GM12874 (cell line): ENCODE measurements at regions not wholly inside any gene's neighbourhood (a gene's known extent, or its start where the extent isn't known, plus 50 kb on each side); places are given as distances from the start of the nearest gene placed in this dataset.

Experiments
- CTCF ChIP-seq: IDR thresholded peaks from 2 replicates; pipeline ENCODE4 v1.5.1; 2011; ENCODE audit warnings: low read depth, mild to moderate bottlenecking, control low read depth, low read length, moderate library complexity; ENCODE audit not compliant: insufficient read depth

- TF ChIP-seq CTCF, result no peak
Measured at GRCh38 chr10:8967061-8967460, 912.6 kb downstream of the GATA3 start.

DNA sequence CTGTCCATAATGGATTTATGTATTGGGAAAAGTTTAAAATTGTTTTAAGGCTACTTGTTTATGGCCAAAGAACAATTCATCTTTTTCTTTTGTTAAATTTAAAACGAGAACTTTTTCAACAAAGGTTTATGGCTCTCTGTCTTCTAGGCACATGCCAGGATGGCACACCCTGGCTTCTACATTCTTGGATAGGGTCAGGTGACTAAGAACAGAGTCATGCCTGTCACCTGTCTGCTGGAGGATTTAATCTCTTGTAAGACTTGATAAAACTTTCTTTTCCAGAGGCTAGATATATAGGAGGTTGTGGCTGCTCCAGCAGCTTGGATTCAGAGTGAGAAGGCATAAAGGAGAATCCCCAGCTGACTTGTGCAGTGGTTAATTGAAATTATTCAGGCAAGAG lies 915.4 kb downstream of the GATA3 start:
- no peak for TF ChIP-seq CTCF

DNA sequence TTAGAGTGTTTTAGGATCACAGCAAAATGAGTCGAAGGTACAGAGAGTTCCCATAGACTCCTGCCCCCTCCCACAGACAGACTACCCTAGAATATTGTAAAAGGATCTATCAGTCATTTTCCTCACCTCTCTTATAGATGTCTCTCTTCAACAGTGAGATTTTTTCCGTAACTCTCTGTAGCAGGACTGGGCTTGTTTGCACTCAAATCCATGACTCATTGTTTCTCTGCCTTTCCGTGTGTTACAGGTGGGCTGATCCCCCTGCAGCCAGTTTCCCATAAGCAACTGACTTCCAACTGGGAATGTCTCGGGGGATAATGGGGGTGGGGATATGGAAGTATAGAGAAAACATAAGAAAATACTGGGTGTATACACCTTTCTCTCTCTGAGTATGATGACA lies 921.0 kb downstream of the GATA3 start:
- no peak for TF ChIP-seq CTCF

DNA sequence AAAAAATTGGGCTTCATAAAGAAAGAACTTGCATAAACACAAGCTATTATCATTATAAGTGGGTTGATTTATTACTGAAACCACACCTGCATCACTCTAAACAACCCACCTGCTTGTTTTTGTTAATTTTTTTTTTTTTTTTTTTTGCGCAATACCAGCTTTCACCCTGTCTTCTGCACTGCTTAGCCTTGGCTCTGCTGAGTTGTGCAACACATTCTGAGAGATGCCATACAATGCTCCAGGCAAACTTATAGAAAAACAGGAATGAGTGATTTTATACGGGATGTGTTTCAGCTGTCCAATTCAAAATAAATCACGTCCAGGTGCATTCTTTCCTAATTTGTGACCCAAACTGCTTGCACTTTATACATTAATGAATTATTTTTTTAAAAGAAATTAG lies 923.6 kb downstream of the GATA3 start:
- no peak for TF ChIP-seq CTCF

GRCh38 chr10:8979976-8980375 lies 925.5 kb downstream of the GATA3 start:
- TF ChIP-seq CTCF, result no peak

DNA sequence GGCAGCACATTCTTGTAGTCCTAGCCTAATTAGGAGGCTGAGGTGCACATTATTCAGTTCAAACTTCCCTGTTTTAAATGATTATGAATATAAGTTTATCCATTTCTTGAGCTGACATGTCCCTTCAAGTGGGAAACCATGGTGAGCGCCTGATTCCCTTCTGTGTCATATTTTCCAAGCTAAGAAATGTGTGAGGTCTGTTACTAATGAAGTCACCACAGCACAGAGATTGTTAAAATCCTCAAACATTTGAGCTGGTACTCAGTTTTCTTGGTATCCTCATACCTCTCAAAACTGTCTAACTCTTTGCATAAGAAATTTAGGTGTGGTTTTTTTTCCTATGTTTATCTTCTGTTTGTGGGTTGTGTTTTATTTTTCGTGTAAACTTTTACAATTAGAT lies 926.8 kb downstream of the GATA3 start:
- no peak for TF ChIP-seq CTCF

DNA sequence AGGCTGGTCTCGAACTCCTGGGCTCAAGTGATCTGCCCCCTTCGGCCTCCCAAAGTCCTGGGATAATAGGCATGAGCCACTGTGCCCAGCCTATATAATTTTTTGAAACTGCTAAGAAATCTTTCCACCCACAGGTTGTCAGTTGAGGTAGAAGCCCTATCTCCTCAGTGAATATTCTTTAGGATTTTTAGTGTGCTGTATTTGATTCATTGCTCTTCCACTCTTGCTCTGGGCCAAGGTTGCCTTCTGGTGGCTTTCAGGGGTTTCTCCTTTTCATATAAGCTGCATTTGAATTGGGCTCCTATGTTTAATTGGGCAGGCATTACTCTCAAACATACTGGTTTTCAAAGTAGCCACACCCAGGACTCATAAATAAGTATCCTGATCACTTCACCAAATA lies 931.2 kb downstream of the GATA3 start:
- no peak for TF ChIP-seq CTCF

- no peak for TF ChIP-seq CTCF
Measured at GRCh38 chr10:8986975-8987374, 932.5 kb downstream of the GATA3 start.
